ENCODE measurements at regions not wholly inside any gene's neighbourhood (a gene's known extent, or its start where the extent isn't known, plus 50 kb on each side); places are given as distances from the start of the nearest gene placed in this dataset.

- no peaks in the 10 kb centered on the region for H3K9me3 ChIP-seq
- H3K27me3 ChIP-seq (ENCODE audit: low read depth): no peaks in the 10 kb centered on the region
- no peaks in the 10 kb centered on the region for H3K36me3 ChIP-seq
- TF ChIP-seq CTCF (IDR thresholded peaks at IDR 0.05): no peak
- ATAC-seq (no peak), DNase-seq (no peak)
- H3K4me1 ChIP-seq: peaks cover 29% of the 10 kb centered on the region
- no peak overlapping the region for H3K27ac ChIP-seq
- intact Hi-C loops (cut with DNase I): no loop called here
- no peak overlapping the region for H3K4me3 ChIP-seq
These were observed 54.5 kb upstream of the WDR1 start for GRCh38 chr4:10171055-10171454.

GRCh38 chr4:10169839-10170387 lies 53.3 kb upstream of the WDR1 start:
- ATAC-seq (no peak), DNase-seq (no peak)
- no peaks in the 10 kb centered on the region for H3K9me3 ChIP-seq
- no peak overlapping the region for H3K4me3 ChIP-seq
- no peak for TF ChIP-seq CTCF (IDR thresholded peaks at IDR 0.05)
- intact Hi-C loops (cut with DNase I): no loop called here
- peaks cover 29% of the 10 kb centered on the region for H3K4me1 ChIP-seq
- no peaks in the 10 kb centered on the region for H3K36me3 ChIP-seq
- H3K27me3 ChIP-seq (ENCODE audit: low read depth): no peaks in the 10 kb centered on the region
- H3K27ac ChIP-seq: no peak overlapping the region

- DNase-seq (no peak), ATAC-seq (no peak)
- TF ChIP-seq CTCF (IDR thresholded peaks at IDR 0.05): no peak
- Histone ChIP-seq H3K27me3 (ENCODE audit: low read depth) (no peaks in the 10 kb centered on the region), H3K4me1 (peaks cover 12% of the 10 kb centered on the region), H3K27ac (no peak overlapping the region), H3K4me3 (no peak overlapping the region), H3K36me3 (no peaks in the 10 kb centered on the region), H3K9me3 (no peaks in the 10 kb centered on the region)
- intact Hi-C loops (cut with DNase I): no loop called here
These were observed 51.6 kb upstream of the WDR1 start for GRCh38 chr4:10168151-10168550.

- DNase-seq (no peak), ATAC-seq (no peak)
- no peak overlapping the region for H3K4me3 ChIP-seq
- no peaks in the 10 kb centered on the region for H3K27me3 ChIP-seq (ENCODE audit: low read depth)
- peaks cover 2% of the 10 kb centered on the region for H3K4me1 ChIP-seq
- H3K27ac ChIP-seq: no peak overlapping the region
- TF ChIP-seq CTCF (IDR thresholded peaks at IDR 0.05): no peak
- intact Hi-C loops (cut with DNase I): no loop called here
- no peaks in the 10 kb centered on the region for H3K9me3 ChIP-seq
- no peaks in the 10 kb centered on the region for H3K36me3 ChIP-seq
These were observed 50.6 kb upstream of the WDR1 start for GRCh38 chr4:10167201-10167600.

All from lower lobe of right lung (tissue), 2 donors.